Skin of body (tissue), 1 donor: ENCODE measurements at regions not wholly inside any gene's neighbourhood (a gene's known extent, or its start where the extent isn't known, plus 50 kb on each side); places are given as distances from the start of the nearest gene placed in this dataset.
A peak's percentile ranks its signal among the peaks of the same experiment; 100 is the strongest.
"Not testable (repeated sequence)": the region's sequence is repeated elsewhere in the genome, so short reads cannot be mapped to it uniquely, and the experiment has no call there.

ENCODE experiments used
- DNase-seq: peaks from one replicate; lab custom pipeline; 2025; lab: John Stamatoyannopoulos, UW

- DNase-seq, result no peak
Observed at GRCh38 chr5:96483878-96484277, 50.8 kb upstream of the PCSK1 start.

GRCh38 chr5:96487859-96488258, 54.8 kb upstream of the PCSK1 start:
- DNase-seq, result no peak

- no peak for DNase-seq
Observed at GRCh38 chr5:96489532-96489931, 56.5 kb upstream of the PCSK1 start.

- no peak for DNase-seq
Observed at GRCh38 chr5:96492459-96493047, 59.5 kb upstream of the PCSK1 start.

GRCh38 chr5:96493219-96493790, 60.3 kb upstream of the PCSK1 start:
- no peak for DNase-seq

GRCh38 chr5:96495412-96495811, 62.4 kb upstream of the PCSK1 start:
- not testable (repeated sequence) for DNase-seq

- DNase-seq, result not testable (repeated sequence)
Observed at GRCh38 chr5:96497027-96497426, 64.0 kb upstream of the PCSK1 start.

GRCh38 chr5:96499753-96500345, 66.8 kb upstream of the PCSK1 start:
- no peak for DNase-seq

- DNase-seq, result no peak
Observed at GRCh38 chr5:96501991-96502646, 69.1 kb upstream of the PCSK1 start.

- DNase-seq, result no peak
Observed at GRCh38 chr5:96503501-96504236, 70.6 kb upstream of the PCSK1 start.

- no peak for DNase-seq
Observed at GRCh38 chr5:96506376-96506775, 73.3 kb upstream of the PCSK1 start.

- DNase-seq, result no peak
Observed at GRCh38 chr5:96506866-96507527, 73.9 kb upstream of the PCSK1 start.

GRCh38 chr5:96509316-96509715, 76.3 kb upstream of the PCSK1 start:
- no peak for DNase-seq

- no peak for DNase-seq
Observed at GRCh38 chr5:96509721-96510350, 76.8 kb upstream of the PCSK1 start.

- no peak for DNase-seq
Observed at GRCh38 chr5:96516631-96517071, 83.6 kb upstream of the PCSK1 start.

- DNase-seq, result peak; percentile 34
Observed at GRCh38 chr5:96517295-96517694, 84.2 kb upstream of the PCSK1 start.

GRCh38 chr5:96520345-96520744, 87.3 kb upstream of the PCSK1 start:
- no peak for DNase-seq

- DNase-seq, result no peak
Observed at GRCh38 chr5:96522635-96523355, 89.7 kb upstream of the PCSK1 start.

GRCh38 chr5:96527768-96528661, 95.0 kb upstream of the PCSK1 start:
- DNase-seq, result no peak
